Inflammatory macrophage (primary cell): ENCODE measurements at regions not wholly inside any gene's neighbourhood (a gene's known extent, or its start where the extent isn't known, plus 50 kb on each side); places are given as distances from the start of the nearest gene placed in this dataset.
"Not testable (repeated sequence)": the region's sequence is repeated elsewhere in the genome, so short reads cannot be mapped to it uniquely, and the experiment has no call there.

ENCODE experiments used
- DNase-seq, 2 donors: peaks; one replicate each; pipeline ENCODE4 v3.0.0-alpha.2; 2020 to 2022

DNA sequence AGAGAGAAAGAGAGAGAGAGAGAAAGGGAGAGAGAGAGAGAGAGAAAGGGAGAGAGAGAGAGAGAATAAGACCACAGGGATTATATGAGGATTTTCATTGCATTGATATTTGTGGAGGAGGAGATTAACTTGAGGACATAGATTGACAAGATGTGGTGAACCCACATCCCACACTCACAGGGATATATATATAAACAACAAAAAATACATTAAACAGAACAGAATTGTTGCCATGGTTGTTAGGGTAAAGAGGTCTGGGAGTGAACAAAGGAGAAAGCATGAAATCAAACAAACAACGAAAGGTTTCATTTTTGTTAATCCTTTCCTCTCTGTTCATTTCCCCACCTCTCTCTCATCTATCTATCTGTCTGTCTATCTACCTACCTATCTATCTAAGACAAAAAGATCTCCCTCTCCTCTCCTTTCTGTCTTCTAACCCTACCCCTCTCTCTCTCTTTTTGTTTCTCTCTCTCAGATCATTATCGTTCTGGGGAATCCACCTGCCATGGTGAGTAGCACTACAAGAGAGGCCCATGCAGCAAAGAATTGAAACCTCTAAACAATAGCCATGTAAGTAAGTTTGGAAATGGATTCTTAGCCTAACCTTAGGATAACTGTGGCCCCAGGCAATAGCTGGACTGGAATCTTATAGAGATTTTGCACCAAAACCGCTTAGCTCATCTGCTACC, 280.9 kb downstream of the RAP2B start:
- no peak for DNase-seq

DNA sequence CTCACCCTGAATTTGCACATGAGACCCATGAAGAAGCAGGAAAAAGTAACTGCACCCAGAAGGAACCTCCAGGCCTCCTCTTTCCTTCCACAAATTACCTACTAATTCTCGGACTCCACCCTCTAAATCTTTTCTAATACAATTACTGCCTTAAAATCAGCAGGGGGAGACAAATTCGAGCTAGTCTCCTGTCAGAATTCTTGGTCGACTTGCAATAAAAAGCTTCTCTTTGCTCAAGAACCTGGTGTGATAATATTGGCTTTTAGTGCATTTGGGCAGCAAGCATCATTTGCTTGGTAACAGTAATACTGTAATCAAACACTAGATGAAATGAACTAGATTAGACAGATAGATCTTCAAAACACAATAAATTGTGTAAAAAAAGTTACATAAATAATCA, 281.9 kb downstream of the RAP2B start:
- peak; percentile 19 to 25 for DNase-seq

DNA sequence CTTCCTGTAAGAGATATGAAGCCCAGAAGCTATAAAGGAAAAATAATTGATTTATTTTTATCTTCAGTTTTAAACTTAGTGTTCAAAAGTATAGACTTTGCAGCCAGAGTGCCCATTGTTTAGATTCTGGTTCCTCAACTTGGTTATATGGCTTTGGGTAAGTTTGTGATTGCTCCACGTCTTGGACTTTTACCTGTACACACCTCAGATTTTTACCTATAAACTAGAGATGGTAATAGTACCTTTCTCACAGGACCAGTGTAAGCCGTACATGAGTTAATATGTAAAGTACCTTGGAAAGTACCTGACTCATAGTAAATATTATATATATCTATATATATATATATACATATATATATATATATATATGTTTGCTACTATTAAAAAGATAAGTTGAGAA, 283.8 kb downstream of the RAP2B start:
- DNase-seq: no peak

DNA sequence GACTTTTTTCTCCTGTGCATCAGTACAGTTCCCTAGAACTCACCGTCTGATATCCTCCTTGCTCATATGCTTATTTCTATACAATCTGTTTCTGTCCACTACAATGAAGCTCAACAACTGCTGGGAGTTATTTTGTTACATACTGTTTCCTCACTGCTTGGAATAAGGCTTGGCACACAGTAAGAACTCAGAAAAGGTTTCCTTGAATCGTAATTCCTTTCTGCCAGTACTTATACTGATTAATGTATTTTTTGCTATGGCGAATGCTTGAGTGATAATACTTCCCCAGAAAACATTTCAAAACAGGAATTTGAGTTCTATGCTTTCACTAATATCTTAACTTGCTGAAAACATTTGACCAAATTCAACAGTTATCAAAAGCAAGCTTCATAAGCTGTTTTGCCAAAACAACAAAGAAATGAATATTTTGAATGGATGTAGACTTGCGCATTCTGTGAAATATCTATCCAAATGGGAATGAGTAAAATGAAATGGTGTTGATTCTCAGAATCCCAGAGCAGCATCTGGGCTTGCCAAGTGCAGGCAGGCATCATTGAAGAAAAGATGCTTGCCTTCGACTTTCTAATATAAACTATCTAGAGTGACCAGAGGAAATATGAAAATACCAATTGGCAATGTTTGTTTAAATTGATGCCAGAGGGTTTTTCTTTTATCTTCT, 286.3 kb downstream of the RAP2B start:
- DNase-seq: no peak

DNA sequence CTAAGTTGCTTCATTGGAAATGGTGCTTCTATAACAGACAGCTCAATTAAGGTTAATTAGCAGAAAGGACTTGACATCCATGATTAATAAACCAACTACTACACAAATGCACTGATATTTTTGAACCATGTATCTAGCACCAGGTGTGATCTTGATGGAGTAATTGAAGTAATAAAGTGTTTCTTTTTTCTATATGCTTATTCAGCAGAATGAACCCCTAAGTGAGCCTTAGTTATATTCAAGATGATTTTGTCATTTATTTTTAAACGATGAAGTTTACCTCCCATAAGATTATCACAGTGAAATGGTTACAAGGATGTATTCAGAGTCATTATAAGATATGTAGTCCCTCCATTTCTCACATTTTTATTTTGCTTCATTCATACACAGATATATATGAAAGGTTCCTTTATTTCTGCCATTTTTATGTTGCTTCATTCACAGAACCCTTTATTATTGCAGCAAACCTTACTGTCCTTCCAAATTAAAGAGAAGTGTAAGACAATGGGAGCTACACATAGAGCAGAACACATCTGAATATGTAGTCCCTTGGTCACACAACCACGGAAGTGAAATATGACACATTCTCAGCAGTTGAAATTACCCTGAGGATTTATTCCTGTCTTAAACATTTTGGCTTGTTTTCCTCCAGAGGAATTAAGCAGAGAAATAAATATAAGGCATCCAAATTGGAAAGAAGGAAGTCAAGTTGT, 295.0 kb downstream of the RAP2B start:
- DNase-seq: no peak

DNA sequence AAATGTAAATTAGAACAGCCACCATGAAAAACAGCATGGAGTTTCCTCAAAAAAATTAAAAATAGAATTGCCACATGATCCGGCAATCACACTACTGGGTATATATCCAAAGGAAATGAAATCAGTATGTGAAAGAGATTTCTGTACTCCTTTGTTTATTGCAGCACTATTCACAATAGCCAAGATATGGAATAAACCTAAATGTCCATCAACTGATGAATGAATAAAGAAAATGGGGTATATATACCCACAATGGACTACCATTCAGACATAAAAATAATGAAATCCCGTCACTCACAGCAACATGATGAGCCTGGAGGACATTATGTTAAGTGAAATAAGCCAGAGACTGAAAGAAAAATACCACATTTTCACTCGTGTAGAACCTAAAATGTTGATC, 296.9 kb downstream of the RAP2B start:
- DNase-seq: peak in 1 of 2 donors; percentile 23

DNA sequence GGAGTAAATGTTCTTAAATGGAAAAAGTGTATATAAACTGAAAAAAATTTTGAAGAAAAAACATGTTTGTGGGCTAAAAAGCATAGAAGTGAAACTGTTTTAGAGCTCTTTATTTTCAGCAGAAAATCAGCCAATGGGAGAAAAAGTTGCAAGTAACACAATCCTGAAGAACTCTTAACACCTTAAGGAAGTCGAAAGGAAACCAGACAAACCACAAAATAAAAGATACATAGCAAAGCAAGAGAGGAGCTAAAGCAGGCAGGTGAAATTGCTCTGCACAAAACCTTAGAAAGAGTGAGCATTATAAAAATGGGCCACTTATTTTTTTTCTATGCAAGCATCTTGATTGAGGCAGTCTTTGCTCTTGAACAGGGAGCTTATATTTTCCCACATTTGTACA, 300.5 kb downstream of the RAP2B start:
- no peak for DNase-seq

DNA sequence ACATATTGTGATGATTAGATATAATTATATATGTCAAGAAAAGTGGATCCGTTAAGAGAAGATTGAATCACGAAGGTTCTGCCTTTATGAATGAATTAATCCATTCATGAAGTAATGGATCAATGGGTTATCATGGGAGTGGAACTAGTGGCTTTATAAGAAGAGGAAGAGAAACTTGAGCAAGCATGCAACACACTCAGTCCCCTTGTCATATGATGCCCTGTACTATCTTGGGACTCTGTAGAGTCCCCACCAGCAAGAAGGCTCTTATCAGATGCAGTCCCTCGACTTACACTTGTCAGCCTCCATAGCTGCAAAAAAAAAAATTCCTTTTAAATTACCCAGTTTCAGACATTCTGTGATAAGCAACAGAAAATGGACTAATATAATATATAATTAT, 301.9 kb downstream of the RAP2B start:
- DNase-seq: peak; percentile 47 to 56

DNA sequence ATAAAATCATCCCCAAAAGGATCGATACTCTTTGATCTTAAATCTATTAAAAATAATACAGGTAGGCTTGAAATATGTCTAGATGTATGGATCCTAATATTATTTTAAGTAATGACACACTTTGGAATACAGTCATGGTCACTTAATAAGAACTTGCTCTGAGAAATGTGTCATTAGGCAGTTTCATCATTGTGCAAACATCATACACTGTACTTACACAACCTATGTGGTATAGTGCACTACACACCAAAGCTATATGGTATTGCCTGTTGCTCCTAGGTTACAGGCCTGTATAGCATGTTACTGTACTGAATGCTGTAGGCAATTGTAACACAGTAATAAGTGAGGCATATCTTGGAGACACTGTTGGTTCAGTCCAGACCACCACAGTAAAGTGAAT, 307.1 kb downstream of the RAP2B start:
- DNase-seq: peak; percentile 27 to 48

DNA sequence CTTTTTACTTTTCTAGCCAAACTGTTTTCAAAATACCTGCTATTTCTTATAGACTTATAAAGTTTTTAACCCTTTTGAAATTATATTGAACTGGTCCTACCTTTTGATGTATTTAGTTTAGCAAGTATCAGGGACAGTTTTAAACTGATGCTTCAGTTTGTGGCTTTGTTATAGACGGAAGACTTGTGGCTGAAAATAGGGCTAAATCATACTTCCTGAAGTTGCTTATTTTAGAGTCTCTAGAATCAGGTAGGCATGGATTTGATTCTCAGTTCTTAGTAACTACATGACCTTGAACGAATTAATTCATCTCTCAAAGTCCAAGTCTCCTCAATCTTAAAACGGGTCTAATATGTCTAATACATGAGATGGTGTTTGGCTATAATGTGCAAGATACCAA, 322.8 kb downstream of the RAP2B start:
- DNase-seq: no peak

DNA sequence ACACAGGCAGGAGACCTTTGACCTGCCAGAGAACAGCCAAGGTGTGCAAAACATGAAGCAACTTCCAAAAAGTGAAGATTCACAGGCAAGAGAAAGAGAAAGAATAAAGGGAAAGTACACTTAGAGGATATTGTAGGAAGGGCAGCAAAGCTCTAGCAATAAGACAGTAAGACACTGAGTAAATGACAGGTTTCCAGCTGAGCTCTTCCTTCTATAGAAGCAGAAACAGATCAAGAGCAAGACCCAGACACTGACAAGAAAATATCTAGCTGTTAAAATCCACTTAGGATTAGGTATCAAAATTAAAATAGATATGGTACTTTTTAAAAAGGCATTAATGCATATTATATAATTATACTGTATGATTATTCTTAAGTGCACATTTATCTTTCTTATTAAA, 333.4 kb downstream of the RAP2B start:
- DNase-seq: no peak

DNA sequence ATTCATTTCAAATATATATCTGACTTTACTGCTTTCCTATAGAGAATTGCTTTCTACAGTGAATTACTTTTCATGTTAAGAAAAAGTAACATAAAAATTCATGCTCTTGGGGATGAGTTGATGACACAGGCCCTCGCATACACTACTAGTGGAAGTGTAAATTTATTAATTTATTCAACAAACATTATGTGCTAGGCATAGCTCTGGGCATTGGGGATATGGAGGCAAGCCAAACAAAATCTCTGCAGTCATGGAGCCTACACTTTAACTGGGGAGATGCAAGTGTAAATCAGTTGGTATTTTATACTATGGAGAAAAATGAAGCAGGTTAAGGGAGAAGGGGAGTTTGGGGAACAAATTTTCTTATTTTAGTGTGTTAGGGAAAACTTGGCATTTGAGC, 340.7 kb downstream of the RAP2B start:
- DNase-seq: no peak

DNA sequence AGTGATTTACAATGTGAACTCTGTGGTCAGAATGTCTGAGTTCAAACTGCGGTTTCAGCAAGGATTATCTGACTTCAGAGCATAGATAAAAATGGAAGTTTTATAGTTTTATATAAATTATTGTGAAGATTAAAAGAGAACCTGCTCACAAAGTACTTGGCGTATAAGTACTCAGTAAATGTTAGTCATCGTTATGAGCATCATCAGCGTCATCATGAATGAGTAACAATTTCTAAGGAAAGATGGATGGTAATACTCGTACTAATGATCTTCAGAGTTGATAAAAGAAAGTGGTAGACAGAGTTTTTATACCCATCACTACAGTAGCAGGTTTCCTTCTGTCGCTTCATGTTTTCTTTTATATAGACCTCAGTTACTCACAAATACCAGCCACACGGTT, 341.8 kb downstream of the RAP2B start:
- DNase-seq: no peak

DNA sequence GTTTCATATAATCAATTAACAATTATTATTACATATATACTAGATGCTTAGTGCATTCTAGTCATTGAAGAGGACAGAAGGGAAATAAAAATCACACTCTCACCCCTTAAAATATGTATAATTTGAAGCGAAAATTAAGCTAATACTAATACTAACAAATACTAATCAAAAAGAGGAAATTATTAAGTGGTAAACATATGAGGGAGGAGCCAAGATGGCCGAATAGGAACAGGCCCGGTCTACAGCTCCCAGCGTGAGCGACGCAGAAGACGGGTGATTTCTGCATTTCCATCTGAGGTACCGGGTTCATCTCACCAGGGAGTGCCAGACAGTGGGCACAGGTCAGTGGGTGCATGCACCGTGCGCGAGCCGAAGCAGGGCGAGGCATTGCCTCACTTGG, 344.2 kb downstream of the RAP2B start:
- not testable (repeated sequence) for DNase-seq

DNA sequence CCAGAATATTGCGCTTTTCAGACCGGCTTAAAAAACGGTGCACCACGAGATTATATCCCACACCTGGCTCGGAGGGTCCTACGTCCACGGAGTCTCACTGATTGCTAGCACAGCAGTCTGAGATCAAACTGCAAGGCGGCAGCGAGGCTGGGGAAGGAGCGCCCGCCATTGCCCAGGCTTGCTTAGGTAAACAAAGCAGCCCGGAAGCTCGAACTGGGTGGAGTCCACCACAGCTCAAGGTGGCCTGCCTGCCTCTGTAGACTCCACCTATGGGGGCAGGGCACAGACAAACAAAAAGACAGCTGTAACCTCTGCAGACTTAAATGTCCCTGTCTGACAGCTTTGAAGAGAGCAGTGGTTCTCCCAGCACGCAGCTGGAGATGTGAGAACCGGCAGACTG, 344.7 kb downstream of the RAP2B start:
- DNase-seq: not testable (repeated sequence)

DNA sequence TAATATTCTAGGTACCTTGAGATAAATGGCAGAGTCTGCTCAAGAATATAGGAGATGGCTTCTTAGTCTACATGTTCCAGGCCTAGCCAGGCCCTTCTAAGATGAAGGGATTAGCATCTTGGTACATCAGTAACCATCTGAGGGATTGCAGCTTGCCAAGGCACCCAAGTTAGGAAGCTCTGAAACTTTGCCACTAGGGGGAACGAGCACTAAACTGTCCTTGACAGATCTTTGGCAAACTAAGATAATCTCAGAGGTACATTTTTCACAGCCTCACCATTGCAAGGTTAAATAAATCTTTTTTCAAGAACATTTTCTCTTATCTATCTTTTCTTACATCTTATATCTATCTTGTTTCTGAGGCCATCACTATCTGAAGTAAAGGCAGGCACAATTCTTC, 351.2 kb downstream of the RAP2B start:
- peak; percentile 13 to 19 for DNase-seq

DNA sequence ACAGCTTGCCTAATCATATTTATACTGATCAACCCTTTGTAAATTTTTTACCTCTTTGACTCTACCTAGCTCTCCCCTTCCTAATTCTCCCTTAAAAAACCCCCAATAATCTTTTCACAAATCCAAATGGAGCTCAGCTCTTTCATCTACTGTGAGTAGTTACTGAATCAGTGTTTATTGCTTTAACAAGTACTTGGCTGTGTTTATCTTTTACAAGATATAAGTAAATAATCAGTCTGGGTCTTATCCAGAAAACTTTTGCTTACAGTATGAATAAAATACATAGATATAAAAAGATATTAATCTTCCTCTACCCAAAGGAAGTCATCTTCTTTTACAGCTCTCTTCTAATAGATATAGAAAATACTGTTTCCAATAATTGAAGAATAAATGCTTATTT, 366.4 kb downstream of the RAP2B start:
- DNase-seq: no peak

DNA sequence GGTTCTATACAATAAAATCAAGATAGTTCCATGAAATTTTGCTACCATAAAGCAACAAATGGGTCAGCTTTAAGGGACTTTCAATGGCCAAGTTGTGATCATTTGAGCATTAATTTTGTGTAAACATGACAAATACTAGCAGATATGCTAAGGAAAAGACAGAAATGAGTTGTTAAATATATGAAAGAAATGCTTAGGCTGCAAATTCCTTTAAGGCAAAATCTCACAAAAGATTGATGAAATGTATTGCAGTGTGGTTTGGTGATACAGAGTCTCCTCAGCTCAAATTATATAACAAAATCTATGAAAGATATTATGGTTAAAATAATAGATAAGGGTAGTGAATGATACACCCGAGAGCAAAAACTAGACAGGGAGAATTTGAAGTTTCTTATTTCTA, 377.2 kb downstream of the RAP2B start:
- DNase-seq: no peak

DNA sequence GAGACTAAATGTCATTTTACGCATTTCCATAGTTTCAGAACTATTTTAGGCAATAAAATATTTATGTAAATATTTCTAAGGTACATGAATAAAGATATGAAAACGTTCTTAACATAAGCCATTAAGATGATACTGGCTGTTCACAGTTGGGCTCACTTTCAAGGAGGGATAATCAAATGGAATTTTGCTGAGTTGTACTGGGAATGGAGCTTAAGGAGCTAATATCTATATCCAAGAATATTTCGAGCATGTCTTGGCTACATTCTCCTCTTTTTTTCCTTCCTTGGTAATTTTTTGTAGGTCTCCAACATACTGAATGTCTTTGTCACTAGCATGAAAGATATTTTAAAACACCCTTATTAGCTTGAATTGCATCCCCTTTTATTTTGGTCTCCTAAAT, 383.4 kb downstream of the RAP2B start:
- no peak for DNase-seq

DNA sequence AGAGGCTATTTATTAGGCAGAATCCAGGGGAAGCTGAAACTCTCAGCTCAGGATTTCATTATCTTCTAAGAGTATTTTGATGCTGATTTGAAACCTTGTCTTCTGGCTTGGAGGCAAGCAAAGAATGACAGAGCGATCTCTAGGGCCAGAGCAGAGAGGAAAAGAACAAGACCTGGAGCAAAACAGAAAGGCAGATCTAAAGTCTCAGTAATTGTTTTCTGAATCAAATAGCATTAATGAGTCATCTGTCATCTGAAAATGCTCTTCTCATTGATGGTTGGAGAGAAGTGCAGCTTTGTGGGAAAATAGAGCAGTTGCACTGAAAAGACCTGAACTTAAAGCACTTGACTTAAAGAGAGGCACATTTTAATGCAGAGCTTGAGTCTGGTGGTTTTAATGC, 385.9 kb downstream of the RAP2B start:
- DNase-seq: no peak

DNA sequence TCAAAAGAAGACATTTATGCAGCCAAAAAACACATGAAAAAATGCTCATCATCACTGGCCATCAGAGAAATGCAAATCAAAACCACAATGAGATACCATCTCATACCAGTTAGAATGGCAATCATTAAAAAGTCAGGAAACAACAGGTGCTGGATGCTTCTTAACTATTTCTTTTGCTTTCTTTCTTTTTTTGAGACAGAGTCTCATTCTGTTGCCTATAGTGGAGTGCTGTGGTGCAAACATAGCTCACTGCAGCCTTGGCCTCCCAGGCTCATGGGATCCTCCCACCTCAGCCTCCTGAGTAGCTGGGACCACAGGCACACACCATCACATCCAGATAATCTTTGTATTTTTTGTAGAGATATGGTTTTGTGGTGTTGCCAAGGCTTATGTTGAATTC, 387.7 kb downstream of the RAP2B start:
- DNase-seq: not testable (repeated sequence)

DNA sequence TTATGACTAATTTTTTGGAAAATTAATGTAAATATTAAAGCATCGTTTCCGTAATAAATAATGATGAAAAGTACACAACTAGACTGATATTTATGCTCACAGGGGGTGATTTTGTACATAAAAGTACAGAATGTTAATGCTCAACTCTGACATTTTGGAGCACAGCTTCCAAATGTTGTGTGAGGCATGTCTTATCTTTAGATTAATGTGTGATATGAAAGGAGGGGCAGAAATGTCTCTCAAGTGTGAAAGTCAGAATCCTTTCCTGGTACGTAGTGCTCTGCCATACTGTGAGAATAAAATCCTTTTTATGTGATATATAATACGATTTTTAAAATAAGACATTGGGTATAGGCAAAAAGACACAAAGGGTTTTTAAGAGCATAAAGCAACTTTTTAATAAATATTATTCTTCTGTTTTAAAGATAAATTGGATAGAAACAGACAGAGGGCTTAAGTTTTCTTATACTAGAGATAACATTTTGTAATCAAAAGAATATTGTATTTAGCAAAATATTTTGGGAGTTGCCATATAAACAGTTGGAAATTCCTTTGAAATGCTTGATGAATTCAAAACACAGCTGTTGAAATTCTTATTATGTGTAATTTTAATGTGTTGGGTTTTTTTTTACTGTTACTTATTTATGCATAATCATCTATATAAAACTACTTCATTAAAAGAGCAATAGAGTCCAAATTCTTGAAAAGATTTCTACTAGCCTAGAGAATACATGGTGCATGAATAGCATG, 389.7 kb downstream of the RAP2B start:
- DNase-seq: no peak

DNA sequence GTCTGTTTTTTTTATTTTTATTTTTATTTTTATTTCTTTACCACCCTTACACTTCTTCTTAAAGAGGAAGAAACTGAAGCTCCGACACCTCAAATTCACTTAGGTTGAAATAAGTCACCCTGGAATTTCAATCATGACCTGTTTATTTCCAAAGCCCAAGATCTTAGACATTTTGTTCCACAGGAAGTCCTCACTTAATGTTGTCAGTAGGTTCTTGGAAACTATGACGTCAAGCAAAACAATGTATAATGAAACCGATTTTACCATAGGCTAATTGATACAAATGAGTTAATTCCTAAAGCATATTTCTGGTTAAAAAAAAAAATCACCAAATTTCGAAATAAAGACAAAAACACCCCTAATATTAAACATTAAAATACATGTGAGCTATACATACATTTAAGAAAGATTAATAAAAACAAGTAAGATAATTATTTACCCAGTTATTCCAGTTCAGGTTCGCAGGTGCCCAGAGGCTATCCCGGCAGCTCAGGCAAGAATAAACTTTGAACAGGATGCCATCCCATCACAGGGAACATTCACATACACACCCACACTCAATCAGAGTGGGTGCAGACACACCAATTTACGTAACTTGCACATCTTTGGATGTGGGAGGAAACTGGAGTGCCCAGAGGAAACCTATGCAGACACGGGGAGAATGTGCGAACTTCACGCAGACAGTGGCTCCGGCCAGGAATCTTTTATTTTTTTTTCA, 391.0 kb downstream of the RAP2B start:
- DNase-seq: no peak
